Osteoblast (primary cell): ENCODE measurements at regions not wholly inside any gene's neighbourhood (a gene's known extent, or its start where the extent isn't known, plus 50 kb on each side); places are given as distances from the start of the nearest gene placed in this dataset.

ENCODE experiments used
- DNase-seq: peaks from one replicate; pipeline ENCODE4 v3.0.0; 2011; ENCODE audit warnings: low spot score, mixed read lengths; ENCODE audit not compliant: insufficient read length; ENCODE audit errors: missing footprints
- H2AFZ ChIP-seq: 2 replicates; pipeline ENCODE4 v1.6.0; 2011; ENCODE audit warnings: mild to moderate bottlenecking, low read length
- H3K27ac ChIP-seq: 2 replicates; pipeline ENCODE4 v1.5.1; 2011; ENCODE audit warnings: mild to moderate bottlenecking, low read depth, low read length, moderate library complexity
- H3K27me3 ChIP-seq: 2 replicates; pipeline ENCODE4 v1.6.0; 2012; ENCODE audit warnings: mild to moderate bottlenecking, control low read depth, inconsistent platforms, low read length, moderate library complexity; ENCODE audit not compliant: insufficient read depth
- H3K36me3 ChIP-seq: 2 replicates; pipeline ENCODE4 v1.5.1; 2011; ENCODE audit warnings: mild to moderate bottlenecking, low read length, control low read depth, moderate library complexity; ENCODE audit not compliant: insufficient read depth
- H3K4me1 ChIP-seq: 2 replicates; pipeline ENCODE4 v1.5.1; 2011; ENCODE audit warnings: mild to moderate bottlenecking, low read length, control low read depth, moderate library complexity; ENCODE audit not compliant: insufficient read depth
- H3K4me2 ChIP-seq: 2 replicates; pipeline ENCODE4 v1.6.0; 2011; ENCODE audit warnings: mild to moderate bottlenecking, low read length; ENCODE audit not compliant: insufficient read depth
- H3K4me3 ChIP-seq: fragments of 200-600 bp; sonication (generic); 3 replicates; pipeline ENCODE4 v1.5.1; 2012; ENCODE audit warnings: mild to moderate bottlenecking, low read length, inconsistent platforms; ENCODE audit not compliant: insufficient read depth
- H3K79me2 ChIP-seq: 2 replicates; pipeline ENCODE4 v1.6.0; 2012; ENCODE audit warnings: mild to moderate bottlenecking, low read length, control low read depth, inconsistent platforms; ENCODE audit not compliant: insufficient read depth
- H3K9me3 ChIP-seq: 2 replicates; pipeline ENCODE4 v1.5.1; 2011; ENCODE audit warnings: low read depth, low read length, control low read depth
- H4K20me1 ChIP-seq: 2 replicates; pipeline ENCODE4 v1.6.0; 2012; ENCODE audit warnings: mild to moderate bottlenecking, low read length, control low read depth; ENCODE audit not compliant: insufficient read depth
- TF ChIP-seq, protein P1 (sequence below): IDR thresholded peaks from 2 replicates; pipeline ENCODE4 v1.5.1; 2011; ENCODE audit warnings: mild to moderate bottlenecking, low read depth, low read length, moderate library complexity; ENCODE audit errors: extremely low read depth

DNA sequence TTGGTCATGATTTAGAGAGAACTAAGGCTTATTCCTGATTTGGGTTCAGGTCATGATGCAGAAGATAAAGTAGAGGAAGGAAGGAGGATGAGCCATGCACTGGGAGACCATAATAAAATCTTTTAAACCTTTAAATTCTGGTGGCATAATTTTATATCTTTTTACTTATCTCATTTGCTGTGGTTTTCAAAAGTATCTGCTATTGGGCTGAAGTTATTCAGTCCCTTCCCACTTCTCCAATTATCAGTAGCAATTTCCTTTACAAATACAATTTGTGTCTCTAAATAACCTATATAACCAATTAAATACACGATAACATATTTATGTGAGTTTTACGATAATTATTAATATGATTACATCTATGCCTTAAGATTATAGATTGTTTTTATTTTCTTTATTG is 194.8 kb upstream of the SLC8A1 start:
- Histone ChIP-seq H3K4me2 (no peak overlapping the region), H2AFZ (no peak overlapping the region), H4K20me1 (no peaks in the 10 kb centered on the region), H3K27ac (no peak overlapping the region), H3K4me1 (no peaks in the 10 kb centered on the region), H3K4me3 (no peak overlapping the region), H3K9me3 (no peaks in the 10 kb centered on the region), H3K27me3 (no peaks in the 10 kb centered on the region), H3K36me3 (no peaks in the 10 kb centered on the region), H3K79me2 (no peaks in the 10 kb centered on the region)
- no peak for DNase-seq
- TF ChIP-seq, protein P1, sequence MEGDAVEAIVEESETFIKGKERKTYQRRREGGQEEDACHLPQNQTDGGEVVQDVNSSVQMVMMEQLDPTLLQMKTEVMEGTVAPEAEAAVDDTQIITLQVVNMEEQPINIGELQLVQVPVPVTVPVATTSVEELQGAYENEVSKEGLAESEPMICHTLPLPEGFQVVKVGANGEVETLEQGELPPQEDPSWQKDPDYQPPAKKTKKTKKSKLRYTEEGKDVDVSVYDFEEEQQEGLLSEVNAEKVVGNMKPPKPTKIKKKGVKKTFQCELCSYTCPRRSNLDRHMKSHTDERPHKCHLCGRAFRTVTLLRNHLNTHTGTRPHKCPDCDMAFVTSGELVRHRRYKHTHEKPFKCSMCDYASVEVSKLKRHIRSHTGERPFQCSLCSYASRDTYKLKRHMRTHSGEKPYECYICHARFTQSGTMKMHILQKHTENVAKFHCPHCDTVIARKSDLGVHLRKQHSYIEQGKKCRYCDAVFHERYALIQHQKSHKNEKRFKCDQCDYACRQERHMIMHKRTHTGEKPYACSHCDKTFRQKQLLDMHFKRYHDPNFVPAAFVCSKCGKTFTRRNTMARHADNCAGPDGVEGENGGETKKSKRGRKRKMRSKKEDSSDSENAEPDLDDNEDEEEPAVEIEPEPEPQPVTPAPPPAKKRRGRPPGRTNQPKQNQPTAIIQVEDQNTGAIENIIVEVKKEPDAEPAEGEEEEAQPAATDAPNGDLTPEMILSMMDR, result no peak

DNA sequence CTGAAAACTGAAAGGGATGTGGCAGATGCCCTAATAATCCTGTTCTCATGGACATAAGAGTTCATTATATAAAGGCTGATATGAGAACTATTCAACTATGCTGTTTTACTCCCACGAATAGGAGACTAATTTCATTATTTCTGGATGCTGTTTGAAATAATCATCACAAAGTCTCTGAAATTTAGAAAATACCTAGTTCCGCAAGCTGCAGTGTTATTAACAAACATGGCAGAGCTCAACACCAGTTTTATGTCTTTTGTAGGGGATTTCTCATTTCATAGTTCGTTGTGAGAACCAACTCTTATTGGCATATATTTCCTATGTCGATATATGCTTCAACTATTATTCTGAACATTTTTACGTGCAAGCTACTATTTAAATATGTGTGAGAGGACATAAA is 200.3 kb upstream of the SLC8A1 start:
- Histone ChIP-seq H3K36me3 (no peaks in the 10 kb centered on the region), H3K4me3 (no peak overlapping the region), H3K9me3 (no peaks in the 10 kb centered on the region), H3K27me3 (no peaks in the 10 kb centered on the region), H2AFZ (no peak overlapping the region), H3K79me2 (no peaks in the 10 kb centered on the region), H3K27ac (no peak overlapping the region), H3K4me1 (no peaks in the 10 kb centered on the region), H4K20me1 (no peaks in the 10 kb centered on the region), H3K4me2 (no peak overlapping the region)
- TF ChIP-seq, protein P1, result no peak
- no peak for DNase-seq

DNA sequence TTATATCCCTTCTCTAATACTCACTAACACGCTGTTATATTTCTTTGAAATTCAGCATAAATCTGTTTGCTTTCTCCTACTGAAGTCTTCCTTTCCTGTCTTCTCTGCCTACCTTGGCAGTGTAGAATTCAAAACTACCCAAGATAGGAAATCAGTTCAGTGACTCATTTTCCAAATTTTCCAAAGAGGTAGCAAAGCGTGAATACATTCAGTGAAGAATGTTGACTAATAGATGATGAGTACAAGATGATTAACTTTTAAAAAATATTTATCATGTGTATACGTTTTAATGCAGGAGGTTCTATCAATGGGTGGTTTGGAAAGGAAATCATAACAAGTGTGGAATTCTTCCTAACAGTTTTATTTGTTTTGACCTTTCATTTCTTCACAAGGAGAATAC is 201.9 kb upstream of the SLC8A1 start:
- Histone ChIP-seq H3K4me3 (no peak overlapping the region), H3K4me1 (no peaks in the 10 kb centered on the region), H3K79me2 (no peaks in the 10 kb centered on the region), H4K20me1 (no peaks in the 10 kb centered on the region), H3K36me3 (no peaks in the 10 kb centered on the region), H3K27me3 (no peaks in the 10 kb centered on the region), H3K4me2 (no peak overlapping the region), H2AFZ (no peak overlapping the region), H3K9me3 (no peaks in the 10 kb centered on the region), H3K27ac (no peak overlapping the region)
- no peak for DNase-seq
- TF ChIP-seq, protein P1, result no peak

DNA sequence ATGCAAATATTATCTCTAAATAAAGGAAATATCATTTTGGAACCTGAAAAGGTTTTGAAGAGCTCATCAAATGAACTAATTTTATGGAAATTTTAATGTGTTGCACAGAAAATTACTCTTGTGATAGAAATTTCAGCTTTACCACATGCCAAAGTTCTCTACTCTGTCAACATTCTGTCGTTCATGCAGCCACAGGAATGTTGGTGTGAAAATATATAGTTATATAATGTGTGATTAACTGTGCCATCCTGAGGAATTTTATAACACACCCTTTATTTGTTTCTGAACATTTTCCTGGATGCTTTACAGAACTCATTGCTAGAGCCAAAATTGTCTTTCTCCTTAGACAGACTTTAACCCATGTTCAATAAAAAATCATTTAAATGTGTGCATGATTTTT is 202.5 kb upstream of the SLC8A1 start:
- Histone ChIP-seq H3K9me3 (no peaks in the 10 kb centered on the region), H3K4me3 (no peak overlapping the region), H3K79me2 (no peaks in the 10 kb centered on the region), H3K27ac (no peak overlapping the region), H3K4me2 (no peak overlapping the region), H4K20me1 (no peaks in the 10 kb centered on the region), H3K4me1 (no peaks in the 10 kb centered on the region), H2AFZ (no peak overlapping the region), H3K27me3 (no peaks in the 10 kb centered on the region), H3K36me3 (no peaks in the 10 kb centered on the region)
- TF ChIP-seq, protein P1, result no peak
- DNase-seq, result no peak
